HCT116 (cell line): ENCODE measurements at regions not wholly inside any gene's neighbourhood (a gene's known extent, or its start where the extent isn't known, plus 50 kb on each side); places are given as distances from the start of the nearest gene placed in this dataset.

Source experiments
- ATAC-seq: fragments of 200-7000 bp; cut with Tn5 transposase; 2 replicates; pipeline ENCODE4 v1.9.1; 2020; ENCODE audit warnings: mild to moderate bottlenecking, moderate library complexity
- BruUV-seq: library from RNA; stranded (reverse); fragments of 400-500 nt; replicated peaks from 2 replicates; lab custom pipeline; 2021; lab: Mats Ljungman, UMichigan
- CTCF ChIA-PET: fragments of 300-600 bp; sonication (Branson Sonifier 250); formaldehyde crosslinking; loops from one replicate; lab custom pipeline; 2021; ENCODE audit warnings: antibody characterized with exemption; lab: Charles Lee
- POLR2A ChIA-PET: fragments of 300-600, 350-600 bp; sonication (Branson Sonifier 250); formaldehyde crosslinking; loops from one replicate; lab custom pipeline; 2021; ENCODE audit warnings: antibody characterized with exemption; lab: Charles Lee
- RAD21 ChIA-PET, 2 experiments: fragments of 300-600 bp; sonication (Branson Sonifier 250); formaldehyde crosslinking; loops; one replicate each; lab custom pipeline; 2023; ENCODE audit warnings: low total read pairs in 2 of 2; ENCODE audit not compliant: uncharacterized antibody in 2 of 2, unreplicated experiment in 2 of 2, low non-redundant PET in 1 of 2; lab: Charles Lee
- DNase-seq: peaks from one replicate; pipeline ENCODE4 v3.0.0-alpha.2; 2010; ENCODE audit warnings: low read depth, low spot score
- H2AFZ ChIP-seq: fragments of 200-600 bp; shearing (Covaris generic), sonication (generic); 2 replicates; pipeline ENCODE4 v1.6.1; 2017; ENCODE audit warnings: low read depth, mixed run types, mixed read lengths, antibody characterized with exemption, low read length; ENCODE audit not compliant: poor library complexity, severe bottlenecking
- H3K27ac ChIP-seq: 2 replicates; pipeline ENCODE4 v1.5.1; 2012; ENCODE audit warnings: low read depth, low read length
- H3K27me3 ChIP-seq: fragments of 200-600 bp; sonication (generic); 2 replicates; pipeline ENCODE4 v1.6.1; 2016; ENCODE audit warnings: mixed run types, low read length, mixed read lengths; ENCODE audit not compliant: insufficient read depth
- H3K36me3 ChIP-seq, 2 experiments: fragments of 200-500 bp in 1 of 2; fragments of 200-600 bp in 1 of 2; sonication (Bioruptor generic) in 1 of 2; sonication (generic) in 1 of 2; 2 replicates each; pipeline versions ENCODE4 v1.5.1 to v1.6.1; 2014 to 2016; ENCODE audit warnings: low read length in 2 of 2, inconsistent platforms in 1 of 2, mixed read lengths in 1 of 2, mixed run types in 1 of 2; ENCODE audit not compliant: insufficient read depth in 2 of 2, control insufficient read depth in 1 of 2
- H3K4me1 ChIP-seq, 2 experiments: fragments of 200-600 bp in 1 of 2; sonication (generic) in 1 of 2; 2 replicates each; pipeline versions ENCODE4 v1.5.1 to v1.6.1; 2012 to 2017; ENCODE audit warnings: low read length in 2 of 2, inconsistent platforms in 1 of 2, mild to moderate bottlenecking in 1 of 2, mixed read lengths in 1 of 2, mixed run types in 1 of 2, moderate library complexity in 1 of 2; ENCODE audit not compliant: insufficient read depth in 2 of 2, control insufficient read depth in 1 of 2
- H3K4me2 ChIP-seq: fragments of 200-600 bp; sonication (generic); 2 replicates; pipeline ENCODE4 v1.6.1; 2017; ENCODE audit warnings: mixed run types, low read length, mixed read lengths
- H3K4me3 ChIP-seq, 2 experiments: fragments of 200-600 bp in 1 of 2; sonication (generic) in 1 of 2; replicated peaks in 1 of 2; 2 replicates each; pipeline ENCODE4 v1.5.1; 2011 to 2016; ENCODE audit warnings: low read length in 2 of 2, control low read depth in 1 of 2, low read depth in 1 of 2, mild to moderate bottlenecking in 1 of 2, mixed read lengths in 1 of 2, mixed run types in 1 of 2
- H3K79me2 ChIP-seq: fragments of 200-600 bp; sonication (generic); 2 replicates; pipeline ENCODE4 v1.6.1; 2017; ENCODE audit warnings: mild to moderate bottlenecking, mixed run types, low read length, moderate library complexity, mixed read lengths; ENCODE audit not compliant: insufficient read depth
- H3K9ac ChIP-seq: fragments of 200-600 bp; sonication (generic); 2 replicates; pipeline ENCODE4 v1.6.1; 2016; ENCODE audit warnings: low read length, mixed read lengths
- H3K9me2 ChIP-seq: fragments of 200-600 bp; sonication (generic), shearing (Covaris generic); 2 replicates; pipeline ENCODE4 v1.6.1; 2017; ENCODE audit warnings: mixed run types, mild to moderate bottlenecking, moderate library complexity; ENCODE audit not compliant: insufficient read depth
- H3K9me3 ChIP-seq, 2 experiments: fragments of 200-500 bp in 1 of 2; fragments of 200-600 bp in 1 of 2; sonication (Bioruptor generic) in 1 of 2; sonication (generic) in 1 of 2; 2 replicates each; pipeline ENCODE4 v1.6.1; 2014 to 2017; ENCODE audit warnings: low read length in 2 of 2, mixed read lengths in 2 of 2, inconsistent platforms in 1 of 2, low read depth in 1 of 2, mild to moderate bottlenecking in 1 of 2, mixed run types in 1 of 2, moderate library complexity in 1 of 2; ENCODE audit not compliant: control insufficient read depth in 1 of 2, insufficient read depth in 1 of 2
- H4K20me1 ChIP-seq: fragments of 200-600 bp; sonication (generic), shearing (Covaris generic); 2 replicates; pipeline ENCODE4 v1.6.1; 2017; ENCODE audit warnings: mixed run types, mild to moderate bottlenecking, moderate library complexity; ENCODE audit not compliant: insufficient read depth
- CBX3 ChIP-seq: IDR thresholded peaks from 2 replicates; pipeline ENCODE4 v1.6.1; 2012; ENCODE audit warnings: low read depth
- CTCF ChIP-seq, 3 experiments: fragments of 200-600 bp in 1 of 3; sonication (generic) in 1 of 3; IDR thresholded peaks in 2 of 3; conservative IDR thresholded peaks in 1 of 3; 2 replicates each; pipeline ENCODE4 v1.5.1; 2012 to 2017; ENCODE audit warnings: low read depth in 2 of 3, low read length in 2 of 3, antibody characterized with exemption in 1 of 3, borderline replicate concordance in 1 of 3, control low read depth in 1 of 3, mild to moderate bottlenecking in 1 of 3, mixed read lengths in 1 of 3, mixed run types in 1 of 3, moderate library complexity in 1 of 3; ENCODE audit not compliant: insufficient read depth in 1 of 3
- ELF1 ChIP-seq: IDR thresholded peaks from 2 replicates; pipeline ENCODE4 v1.6.1; 2012; ENCODE audit warnings: low read depth, borderline replicate concordance
- EZH2 ChIP-seq: fragments of 200-600 bp; sonication (generic); IDR thresholded peaks from 2 replicates; pipeline ENCODE4 v1.6.1; 2017; ENCODE audit warnings: antibody characterized with exemption, mixed run types
- EZH2phosphoT487 ChIP-seq: fragments of 200-600 bp; IDR thresholded peaks from 2 replicates; pipeline ENCODE4 v1.6.1; 2018; ENCODE audit warnings: antibody characterized with exemption, borderline replicate concordance
- JUND ChIP-seq: IDR thresholded peaks from 2 replicates; pipeline ENCODE4 v1.6.1; 2012
- MAX ChIP-seq: IDR thresholded peaks from 2 replicates; pipeline ENCODE4 v1.6.1; 2012
- POLR2A ChIP-seq: IDR thresholded peaks from 2 replicates; pipeline ENCODE4 v1.7.0; 2011; ENCODE audit warnings: borderline replicate concordance; ENCODE audit not compliant: insufficient read depth, insufficient read length; ENCODE audit errors: extremely low read depth
- RAD21 ChIP-seq: IDR thresholded peaks from 2 replicates; pipeline ENCODE4 v1.6.1; 2012; ENCODE audit warnings: low read depth, mild to moderate bottlenecking
- SIN3A ChIP-seq: IDR thresholded peaks from 2 replicates; pipeline ENCODE4 v1.6.1; 2012; ENCODE audit warnings: low read depth
- SRF ChIP-seq: IDR thresholded peaks from 2 replicates; pipeline ENCODE4 v1.6.1; 2012; ENCODE audit warnings: low read depth
- TCF7L2 ChIP-seq: IDR thresholded peaks from 2 replicates; pipeline ENCODE4 v1.7.0; 2011; ENCODE audit warnings: borderline replicate concordance, inconsistent platforms; ENCODE audit not compliant: insufficient read depth, insufficient read length; ENCODE audit errors: extremely low read depth
- ZNF274 ChIP-seq: fragments of 200-500 bp; sonication (Bioruptor generic); IDR thresholded peaks from 2 replicates; pipeline ENCODE4 v1.6.1; 2014; ENCODE audit warnings: mild to moderate bottlenecking, low read depth, low read length, inconsistent platforms
- intact Hi-C: fragments of 100-400 bp; cut with micrococcal nuclease; formaldehyde crosslinking; loops from 2 replicates; pipeline ENCODE4 v1.10.0; 2022

GRCh38 chr13:47556703-47557102, 444.4 kb downstream of the SUCLA2 start:
- Histone ChIP-seq H3K4me1 (no peaks in the 10 kb centered on the region), H3K27ac (no peak overlapping the region), H3K36me3 (no peaks in the 10 kb centered on the region), H4K20me1 (no peaks in the 10 kb centered on the region), H3K4me3 (no peak overlapping the region), H3K27me3 (no peaks in the 10 kb centered on the region), H2AFZ (no peak overlapping the region), H3K9me3 (no peaks in the 10 kb centered on the region), H3K4me2 (no peak overlapping the region), H3K79me2 (no peaks in the 10 kb centered on the region), H3K9me2 (no peaks in the 10 kb centered on the region), H3K9ac (no peak overlapping the region)
- no peak for ATAC-seq
- ChIA-PET CTCF (no interaction called here), POLR2A (no interaction called here), RAD21 (no interaction called here)
- TF ChIP-seq ELF1 (no peak), EZH2phosphoT487 (no peak), ZNF274 (no peak), JUND (no peak), POLR2A (no peak), EZH2 (no peak), CBX3 (no peak), SRF (no peak), TCF7L2 (no peak), RAD21 (no peak), SIN3A (no peak), CTCF (IDR thresholded peaks at IDR 0.05 in 2 of 3, conservative IDR thresholded peaks at IDR 0.05 in 1 of 3; ENCODE audit: borderline replicate concordance in 1 of 3, insufficient read depth in 1 of 3, low read depth in 2 of 3, low read length in 2 of 3) (no peak), MAX (no peak)
- DNase-seq: no peak
- no TSS peak for BruUV-seq
- intact Hi-C loops: no loop called here
